Fibroblast of lung (primary cell): ENCODE measurements at regions not wholly inside any gene's neighbourhood (a gene's known extent, or its start where the extent isn't known, plus 50 kb on each side); places are given as distances from the start of the nearest gene placed in this dataset.
A peak's percentile ranks its signal among the peaks of the same experiment; 100 is the strongest.
"Not testable (repeated sequence)": the region's sequence is repeated elsewhere in the genome, so short reads cannot be mapped to it uniquely, and the experiment has no call there.

Experiments used
- DNase-seq, 2 donors: peaks; one replicate each; pipeline versions ENCODE4 v3.0.0 to v3.0.0-alpha.2; 2010; ENCODE audit warnings: low read depth in 2 of 2
- H2AFZ ChIP-seq: 2 replicates; pipeline ENCODE4 v1.5.1; 2012; ENCODE audit warnings: low read length, control low read depth, inconsistent platforms
- H3K27ac ChIP-seq: 2 replicates; pipeline ENCODE4 v1.5.1; 2011; ENCODE audit warnings: low read length, control low read depth; ENCODE audit not compliant: insufficient read depth
- H3K27me3 ChIP-seq: 2 replicates; pipeline ENCODE4 v1.5.1; 2011; ENCODE audit warnings: mild to moderate bottlenecking, low read length; ENCODE audit not compliant: control insufficient read depth, insufficient read depth
- H3K36me3 ChIP-seq: 2 replicates; pipeline ENCODE4 v1.5.1; 2011; ENCODE audit warnings: low read length; ENCODE audit not compliant: control insufficient read depth, insufficient read depth
- H3K4me1 ChIP-seq: 2 replicates; pipeline ENCODE4 v1.5.1; 2011; ENCODE audit warnings: low read length; ENCODE audit not compliant: control insufficient read depth, insufficient read depth; ENCODE audit errors: extremely low read depth
- H3K4me2 ChIP-seq: 2 replicates; pipeline ENCODE4 v1.5.1; 2011; ENCODE audit warnings: low read length, control low read depth; ENCODE audit not compliant: insufficient read depth; ENCODE audit errors: extremely low read depth
- H3K4me3 ChIP-seq, 4 experiments: fragments of 200-600 bp in 1 of 4; sonication (generic) in 1 of 4; replicated peaks in 1 of 4; 2 replicates each; pipeline ENCODE4 v1.5.1; 2011 to 2016; ENCODE audit warnings: low read length in 4 of 4, low read depth in 3 of 4, mild to moderate bottlenecking in 3 of 4, control low read depth in 2 of 4, inconsistent platforms in 1 of 4, mixed read lengths in 1 of 4; ENCODE audit not compliant: insufficient read depth in 1 of 4; ENCODE audit errors: control extremely low read depth in 1 of 4
- H3K79me2 ChIP-seq: 2 replicates; pipeline ENCODE4 v1.5.1; 2012; ENCODE audit warnings: mild to moderate bottlenecking, low read length, inconsistent platforms; ENCODE audit not compliant: control insufficient read depth, insufficient read depth
- H3K9ac ChIP-seq: 2 replicates; pipeline ENCODE4 v1.5.1; 2011; ENCODE audit warnings: mild to moderate bottlenecking, low read length, control low read depth; ENCODE audit not compliant: insufficient read depth
- H3K9me3 ChIP-seq: 2 replicates; pipeline ENCODE4 v1.5.1; 2012; ENCODE audit warnings: low read depth, low read length; ENCODE audit not compliant: control insufficient read depth, insufficient read depth
- H4K20me1 ChIP-seq: 2 replicates; pipeline ENCODE4 v1.5.1; 2011; ENCODE audit warnings: low read length; ENCODE audit not compliant: control insufficient read depth, insufficient read depth; ENCODE audit errors: extremely low read depth
- EZH2 ChIP-seq: IDR thresholded peaks from 2 replicates; pipeline ENCODE4 v1.5.1; 2012; ENCODE audit warnings: low read length, control low read depth, mild to moderate bottlenecking; ENCODE audit errors: missing control alignments
- TF ChIP-seq, protein P1 (sequence below), 2 donors: IDR thresholded peaks in 1 of 2; conservative IDR thresholded peaks in 1 of 2; 1 replicate in 1 of 2; 2 replicates in 1 of 2; pipeline ENCODE4 v1.5.1; 2011 to 2012; ENCODE audit warnings: low read length in 2 of 2, control low read depth in 1 of 2, inconsistent platforms in 1 of 2, low read depth in 1 of 2, mild to moderate bottlenecking in 1 of 2

DNA sequence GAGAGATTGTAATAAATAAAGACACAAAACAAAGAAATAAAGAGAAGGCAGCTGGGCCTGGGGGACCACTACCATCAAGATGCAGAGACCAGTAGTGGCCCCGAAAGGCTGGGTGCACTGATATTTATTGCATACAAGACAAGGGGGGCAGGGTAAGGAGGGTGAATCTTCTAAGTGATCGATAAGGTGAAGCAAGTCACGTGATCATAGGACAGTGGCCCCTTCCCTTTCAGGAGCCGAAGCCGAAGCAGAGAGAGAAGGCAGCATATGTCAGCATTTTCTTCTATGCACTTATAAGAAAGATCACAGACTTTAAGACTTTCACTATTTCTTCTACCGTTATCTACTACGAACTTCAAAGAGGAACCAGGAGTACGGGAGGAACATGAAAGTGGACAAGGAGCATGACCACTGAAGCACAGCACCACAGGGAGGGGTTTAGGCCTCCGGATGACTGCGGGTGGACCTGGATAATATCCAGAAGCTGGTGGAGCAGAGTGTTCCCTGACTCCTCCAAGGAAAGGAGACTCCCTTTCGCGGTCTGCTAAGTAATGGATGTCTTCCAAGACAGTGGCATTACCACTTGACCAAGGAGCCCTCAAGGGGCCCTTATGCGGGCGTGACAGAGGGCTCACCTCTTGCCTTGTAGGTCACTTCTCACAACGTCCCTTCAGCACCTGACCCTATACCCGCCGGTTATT lies 126.4 kb downstream of the RBM46 start:
- H3K79me2 ChIP-seq, H3K4me2 ChIP-seq, H3K9ac ChIP-seq, DNase-seq, H3K36me3 ChIP-seq, H4K20me1 ChIP-seq, H3K9me3 ChIP-seq, H2AFZ ChIP-seq, H3K4me3 ChIP-seq, H3K27me3 ChIP-seq, H3K27ac ChIP-seq, H3K4me1 ChIP-seq: not testable (repeated sequence)

- Histone ChIP-seq H3K4me2 (no peak overlapping the region), H3K9ac (no peak overlapping the region)
- peak in 1 of 2 donors; percentile 15 for DNase-seq
These were observed 127.1 kb downstream of the RBM46 start for GRCh38 chr4:154908168-154908567.

DNA sequence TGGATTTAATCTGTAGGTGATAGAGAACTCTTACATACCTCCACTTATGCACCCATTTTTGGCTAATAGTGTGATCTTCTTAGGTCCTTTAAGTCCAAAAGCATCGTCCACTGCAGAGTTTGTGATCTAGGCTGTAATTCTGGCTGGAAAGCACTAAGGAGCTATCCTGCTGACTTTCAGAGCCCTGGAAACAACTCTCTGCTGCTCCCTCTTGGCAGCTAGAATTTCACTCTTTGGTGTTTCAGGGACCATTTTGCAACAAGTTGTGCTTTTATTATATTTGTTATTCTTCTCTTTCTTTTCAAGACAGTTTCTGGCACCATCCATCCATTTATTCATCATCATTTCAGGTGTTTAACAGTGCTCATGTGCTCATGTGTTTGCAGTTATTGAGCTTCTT lies 130.0 kb downstream of the RBM46 start:
- no peak overlapping the region for H3K4me3 ChIP-seq
- no peak overlapping the region for H3K4me2 ChIP-seq
- no peak overlapping the region for H3K27ac ChIP-seq
- no peaks in the 10 kb centered on the region for H3K4me1 ChIP-seq
- H3K79me2 ChIP-seq: no peaks in the 10 kb centered on the region
- DNase-seq: no peak
- TF ChIP-seq, protein P1, sequence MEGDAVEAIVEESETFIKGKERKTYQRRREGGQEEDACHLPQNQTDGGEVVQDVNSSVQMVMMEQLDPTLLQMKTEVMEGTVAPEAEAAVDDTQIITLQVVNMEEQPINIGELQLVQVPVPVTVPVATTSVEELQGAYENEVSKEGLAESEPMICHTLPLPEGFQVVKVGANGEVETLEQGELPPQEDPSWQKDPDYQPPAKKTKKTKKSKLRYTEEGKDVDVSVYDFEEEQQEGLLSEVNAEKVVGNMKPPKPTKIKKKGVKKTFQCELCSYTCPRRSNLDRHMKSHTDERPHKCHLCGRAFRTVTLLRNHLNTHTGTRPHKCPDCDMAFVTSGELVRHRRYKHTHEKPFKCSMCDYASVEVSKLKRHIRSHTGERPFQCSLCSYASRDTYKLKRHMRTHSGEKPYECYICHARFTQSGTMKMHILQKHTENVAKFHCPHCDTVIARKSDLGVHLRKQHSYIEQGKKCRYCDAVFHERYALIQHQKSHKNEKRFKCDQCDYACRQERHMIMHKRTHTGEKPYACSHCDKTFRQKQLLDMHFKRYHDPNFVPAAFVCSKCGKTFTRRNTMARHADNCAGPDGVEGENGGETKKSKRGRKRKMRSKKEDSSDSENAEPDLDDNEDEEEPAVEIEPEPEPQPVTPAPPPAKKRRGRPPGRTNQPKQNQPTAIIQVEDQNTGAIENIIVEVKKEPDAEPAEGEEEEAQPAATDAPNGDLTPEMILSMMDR (conservative IDR thresholded peaks at IDR 0.05 in 1 of 2, IDR thresholded peaks at IDR 0.05 in 1 of 2; ENCODE audit: low read depth in 1 of 2, low read length in 2 of 2): no peak
- no peak for TF ChIP-seq EZH2
- no peak overlapping the region for H2AFZ ChIP-seq
- no peaks in the 10 kb centered on the region for H4K20me1 ChIP-seq
- no peak overlapping the region for H3K9ac ChIP-seq
- no peaks in the 10 kb centered on the region for H3K36me3 ChIP-seq
- no peaks in the 10 kb centered on the region for H3K9me3 ChIP-seq
- H3K27me3 ChIP-seq: no peaks in the 10 kb centered on the region

More at GRCh38 chr4:154908168-154908567, 127.1 kb downstream of the RBM46 start:
- Histone ChIP-seq H3K4me1 (no peaks in the 10 kb centered on the region), H3K27ac (no peak overlapping the region), H3K36me3 (no peaks in the 10 kb centered on the region), H4K20me1 (no peaks in the 10 kb centered on the region), H3K9me3 (no peaks in the 10 kb centered on the region), H3K79me2 (no peaks in the 10 kb centered on the region), H3K4me3 (no peak overlapping the region), H2AFZ (no peak overlapping the region), H3K27me3 (no peaks in the 10 kb centered on the region)
- TF ChIP-seq, protein P1 (conservative IDR thresholded peaks at IDR 0.05 in 1 of 2, IDR thresholded peaks at IDR 0.05 in 1 of 2; ENCODE audit: low read depth in 1 of 2, low read length in 2 of 2): no peak
- no peak for TF ChIP-seq EZH2
